ENCODE measurements at regions not wholly inside any gene's neighbourhood (a gene's known extent, or its start where the extent isn't known, plus 50 kb on each side); places are given as distances from the start of the nearest gene placed in this dataset.

DNA sequence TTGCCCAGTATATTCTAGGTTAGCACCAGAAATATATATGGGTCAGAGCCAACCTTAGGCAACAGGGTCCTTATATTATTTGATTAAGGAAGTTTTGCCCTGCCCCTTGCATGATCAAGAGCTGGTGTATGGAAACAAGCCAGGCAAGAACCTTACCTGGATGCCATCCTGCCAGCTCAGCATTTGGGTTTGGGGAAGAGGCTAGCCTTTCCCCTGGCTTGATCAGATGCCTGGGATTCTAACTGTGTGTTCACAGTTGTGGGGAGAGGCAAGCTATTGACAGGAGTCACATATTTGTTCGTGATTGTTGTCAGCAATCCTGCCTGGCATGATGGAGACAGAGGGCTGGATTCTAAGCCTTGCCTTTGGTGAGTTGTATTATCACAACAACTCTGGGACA, 260.0 kb upstream of the DACH1 start:
- Histone ChIP-seq H3K9me3 (no peaks in the 10 kb centered on the region), H3K4me3 (no peak overlapping the region), H3K27me3 (ENCODE audit: insufficient read depth in 3 of 3, low read length in 2 of 3) (no peaks in the 10 kb centered on the region), H3K4me1 (no peaks in the 10 kb centered on the region), H3K36me3 (ENCODE audit: insufficient read depth in 1 of 2, low read depth in 1 of 2) (no peaks in the 10 kb centered on the region), H3K27ac (no peak overlapping the region)
- TF ChIP-seq, protein P1, sequence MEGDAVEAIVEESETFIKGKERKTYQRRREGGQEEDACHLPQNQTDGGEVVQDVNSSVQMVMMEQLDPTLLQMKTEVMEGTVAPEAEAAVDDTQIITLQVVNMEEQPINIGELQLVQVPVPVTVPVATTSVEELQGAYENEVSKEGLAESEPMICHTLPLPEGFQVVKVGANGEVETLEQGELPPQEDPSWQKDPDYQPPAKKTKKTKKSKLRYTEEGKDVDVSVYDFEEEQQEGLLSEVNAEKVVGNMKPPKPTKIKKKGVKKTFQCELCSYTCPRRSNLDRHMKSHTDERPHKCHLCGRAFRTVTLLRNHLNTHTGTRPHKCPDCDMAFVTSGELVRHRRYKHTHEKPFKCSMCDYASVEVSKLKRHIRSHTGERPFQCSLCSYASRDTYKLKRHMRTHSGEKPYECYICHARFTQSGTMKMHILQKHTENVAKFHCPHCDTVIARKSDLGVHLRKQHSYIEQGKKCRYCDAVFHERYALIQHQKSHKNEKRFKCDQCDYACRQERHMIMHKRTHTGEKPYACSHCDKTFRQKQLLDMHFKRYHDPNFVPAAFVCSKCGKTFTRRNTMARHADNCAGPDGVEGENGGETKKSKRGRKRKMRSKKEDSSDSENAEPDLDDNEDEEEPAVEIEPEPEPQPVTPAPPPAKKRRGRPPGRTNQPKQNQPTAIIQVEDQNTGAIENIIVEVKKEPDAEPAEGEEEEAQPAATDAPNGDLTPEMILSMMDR (IDR thresholded peaks at IDR 0.05) = no peak
- 58 to 89% (median 70%) methylated on average over 1 of the region's 1 CpG for WGBS, 3 donors
- no peak for ATAC-seq
- no peak for DNase-seq
- intact Hi-C loops (cut with DNase I) = no loop called here

DNA sequence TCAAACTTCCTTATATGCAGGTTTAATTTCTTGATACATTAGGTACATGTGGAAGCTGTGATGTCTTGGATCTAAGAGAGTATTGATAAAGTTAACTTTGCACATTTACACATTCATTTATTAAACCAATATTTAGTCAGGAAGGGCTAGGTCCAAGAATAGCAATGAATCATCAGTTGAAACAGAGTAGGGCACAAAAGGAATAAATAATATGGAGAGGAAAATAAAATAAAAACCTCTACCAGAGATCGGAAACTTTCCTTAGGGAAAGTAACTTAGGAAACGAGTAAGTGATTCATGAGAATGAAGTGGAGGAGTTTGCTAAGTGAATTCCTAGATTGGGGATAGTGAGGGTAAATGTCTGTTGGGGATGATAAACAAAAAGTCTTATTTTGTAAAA, 259.4 kb upstream of the DACH1 start:
- H3K36me3 ChIP-seq (ENCODE audit: insufficient read depth in 1 of 2, low read depth in 1 of 2) = no peaks in the 10 kb centered on the region
- intact Hi-C loops (cut with DNase I) = no loop called here
- WGBS, 3 donors = 64 to 69% (median 67%) methylated on average over 2 of the region's 2 CpGs

DNA sequence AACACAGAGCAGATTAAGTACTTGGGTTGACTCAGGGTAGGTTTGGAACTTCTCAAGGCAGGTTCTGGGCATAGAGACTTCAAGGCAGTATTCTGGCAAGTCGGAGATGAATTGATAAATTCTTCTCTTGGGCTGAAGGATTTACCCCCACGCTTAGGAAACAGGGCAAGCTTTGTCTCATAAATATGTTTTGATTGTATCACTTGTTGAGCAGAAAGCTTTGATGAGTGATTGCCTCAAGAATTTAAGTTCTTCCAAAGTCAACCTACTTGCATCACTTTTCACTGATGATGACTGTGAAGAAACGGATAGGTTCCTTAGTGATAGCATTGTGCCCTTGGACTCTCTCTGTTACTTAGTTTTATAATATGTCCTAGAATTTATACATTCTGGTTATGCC, 258.6 kb upstream of the DACH1 start:
- TF ChIP-seq, protein P1 (IDR thresholded peaks at IDR 0.05) = no peak
- Histone ChIP-seq H3K4me1 (no peaks in the 10 kb centered on the region), H3K36me3 (ENCODE audit: insufficient read depth in 1 of 2, low read depth in 1 of 2) (no peaks in the 10 kb centered on the region), H3K9me3 (no peaks in the 10 kb centered on the region), H3K27ac (no peak overlapping the region), H3K4me3 (no peak overlapping the region), H3K27me3 (ENCODE audit: insufficient read depth in 3 of 3, low read length in 2 of 3) (no peaks in the 10 kb centered on the region)
- intact Hi-C loops (cut with DNase I) = no loop called here
- ATAC-seq = no peak
- WGBS, 3 donors = 78 to 84% (median 80%) methylated on average over 3 of the region's 3 CpGs
- DNase-seq = no peak

More for the DNA sequence above, 259.4 kb upstream of the DACH1 start:
- no peak overlapping the region for H3K27ac ChIP-seq
- no peaks in the 10 kb centered on the region for H3K9me3 ChIP-seq
- no peaks in the 10 kb centered on the region for H3K4me1 ChIP-seq
- TF ChIP-seq, protein P1 (IDR thresholded peaks at IDR 0.05) = no peak
- H3K4me3 ChIP-seq = no peak overlapping the region
- DNase-seq (no peak), ATAC-seq (no peak)
- H3K27me3 ChIP-seq (ENCODE audit: insufficient read depth in 3 of 3, low read length in 2 of 3) = no peaks in the 10 kb centered on the region

DNA sequence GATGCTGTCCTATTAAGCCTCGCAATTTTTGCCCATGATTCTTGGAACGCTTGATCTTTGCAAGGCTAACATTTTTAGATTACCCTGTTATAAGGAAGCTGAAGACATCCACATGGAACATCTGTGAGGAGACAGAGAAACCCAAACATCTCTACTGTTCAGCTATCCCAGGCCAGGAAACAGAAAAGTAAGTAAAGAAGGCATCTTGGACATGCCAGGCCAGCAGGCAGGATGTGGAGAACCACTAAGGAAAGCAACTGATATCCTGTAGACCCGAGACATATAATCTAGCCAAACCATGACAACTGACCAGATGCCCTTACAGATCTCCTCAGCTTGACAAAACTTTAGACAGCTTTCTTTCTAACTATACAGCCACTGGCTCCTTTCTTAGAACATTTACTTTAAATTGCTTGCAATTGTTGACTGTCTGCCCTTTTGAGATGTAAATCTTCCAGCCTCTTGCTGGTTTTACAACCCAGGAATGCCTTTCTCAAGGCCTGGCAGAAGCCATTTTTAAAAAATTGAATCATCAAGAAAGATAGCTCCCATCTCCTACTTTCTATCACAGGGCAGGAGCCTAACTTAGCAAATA, 255.8 kb upstream of the DACH1 start:
- TF ChIP-seq, protein P1 (IDR thresholded peaks at IDR 0.05) = no peak
- Histone ChIP-seq H3K9me3 (no peaks in the 10 kb centered on the region), H3K27ac (no peak overlapping the region), H3K4me3 (no peak overlapping the region), H3K27me3 (ENCODE audit: insufficient read depth in 3 of 3, low read length in 2 of 3) (no peaks in the 10 kb centered on the region), H3K36me3 (ENCODE audit: insufficient read depth in 1 of 2, low read depth in 1 of 2) (no peaks in the 10 kb centered on the region), H3K4me1 (no peaks in the 10 kb centered on the region)
- DNase-seq (no peak), ATAC-seq (no peak)
- 77 to 84% (median 80%) methylated on average over 3 of the region's 3 CpGs for WGBS, 3 donors
- intact Hi-C loops (cut with DNase I) = no loop called here

DNA sequence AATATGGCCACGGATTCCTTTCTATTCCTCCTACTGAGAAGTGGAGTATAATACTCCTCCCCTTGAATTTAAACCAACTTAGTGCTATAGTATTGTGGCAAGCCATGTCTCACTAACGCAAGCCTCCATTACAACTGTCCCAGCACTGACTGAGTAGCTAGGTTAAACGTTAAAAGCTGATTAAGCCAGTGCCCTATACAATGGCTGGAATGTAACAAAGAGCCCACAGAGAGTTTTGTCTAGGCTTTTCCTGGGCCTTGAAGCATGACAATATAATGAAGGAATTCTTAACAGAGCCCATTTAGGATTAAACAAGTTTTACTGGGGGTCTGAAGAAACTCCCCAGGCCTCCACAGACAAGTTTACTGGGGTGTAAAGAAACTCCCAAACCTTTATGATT, 254.5 kb upstream of the DACH1 start:
- no peaks in the 10 kb centered on the region for H3K36me3 ChIP-seq (ENCODE audit: insufficient read depth in 1 of 2, low read depth in 1 of 2)
- intact Hi-C loops (cut with DNase I) = no loop called here
- DNase-seq (no peak), ATAC-seq (no peak)
- WGBS, 3 donors = 77 to 83% (median 83%) methylated on average over 3 of the region's 3 CpGs
- H3K4me1 ChIP-seq = no peaks in the 10 kb centered on the region
- H3K4me3 ChIP-seq = no peak overlapping the region
- H3K9me3 ChIP-seq = no peaks in the 10 kb centered on the region
- no peaks in the 10 kb centered on the region for H3K27me3 ChIP-seq (ENCODE audit: insufficient read depth in 3 of 3, low read length in 2 of 3)
- no peak overlapping the region for H3K27ac ChIP-seq
- TF ChIP-seq, protein P1 (IDR thresholded peaks at IDR 0.05) = no peak

All from psoas muscle (tissue), 7 donors.